Fibroblast of mammary gland (primary cell): ENCODE measurements at regions not wholly inside any gene's neighbourhood (a gene's known extent, or its start where the extent isn't known, plus 50 kb on each side); places are given as distances from the start of the nearest gene placed in this dataset.

Experiments used
- DNase-seq: peaks from one replicate; pipeline ENCODE4 v3.0.0-alpha.2; 2010; ENCODE audit warnings: low read depth
- H3K4me3 ChIP-seq: 2 replicates; pipeline ENCODE4 v1.5.1; 2011; ENCODE audit warnings: low read depth, mild to moderate bottlenecking, low read length, moderate library complexity; ENCODE audit not compliant: control insufficient read depth
- CTCF ChIP-seq: conservative IDR thresholded peaks from 2 replicates; pipeline ENCODE4 v1.5.1; 2011; ENCODE audit warnings: low read depth, low read length, inconsistent platforms; ENCODE audit not compliant: control insufficient read depth, insufficient read depth

- no peak overlapping the region for H3K4me3 ChIP-seq
- no peak for TF ChIP-seq CTCF
- no peak for DNase-seq
These were observed 130.6 kb upstream of the BRINP3 start for GRCh38 chr1:190608282-190608681.

GRCh38 chr1:190615818-190616217 lies 138.2 kb upstream of the BRINP3 start:
- no peak overlapping the region for H3K4me3 ChIP-seq
- no peak for TF ChIP-seq CTCF
- no peak for DNase-seq

GRCh38 chr1:190616235-190616634 lies 138.6 kb upstream of the BRINP3 start:
- TF ChIP-seq CTCF: no peak
- H3K4me3 ChIP-seq: no peak overlapping the region
- DNase-seq: no peak

GRCh38 chr1:190619724-190620123 lies 142.1 kb upstream of the BRINP3 start:
- no peak for TF ChIP-seq CTCF
- DNase-seq: no peak
- no peak overlapping the region for H3K4me3 ChIP-seq

GRCh38 chr1:190633488-190633887 lies 155.8 kb upstream of the BRINP3 start:
- no peak overlapping the region for H3K4me3 ChIP-seq
- no peak for DNase-seq
- no peak for TF ChIP-seq CTCF

GRCh38 chr1:190634134-190634533 lies 156.5 kb upstream of the BRINP3 start:
- no peak for TF ChIP-seq CTCF
- DNase-seq: no peak
- no peak overlapping the region for H3K4me3 ChIP-seq

- H3K4me3 ChIP-seq: no peak overlapping the region
- DNase-seq: no peak
- no peak for TF ChIP-seq CTCF
These were observed 171.9 kb upstream of the BRINP3 start for GRCh38 chr1:190649553-190649952.
